Left ventricle myocardium inferior (tissue), 1 donor: ENCODE measurements at regions not wholly inside any gene's neighbourhood (a gene's known extent, or its start where the extent isn't known, plus 50 kb on each side); places are given as distances from the start of the nearest gene placed in this dataset.
A peak's percentile ranks its signal among the peaks of the same experiment; 100 is the strongest.
"Not testable (repeated sequence)": the region's sequence is repeated elsewhere in the genome, so short reads cannot be mapped to it uniquely, and the experiment has no call there.

Source experiments
- DNase-seq: peaks from one replicate; pipeline ENCODE4 v3.0.0-alpha.2; 2020
- H3K27ac ChIP-seq: fragments of 200-600 bp; replicated peaks from 2 replicates; pipeline ENCODE4 v1.8.0; 2021
- H3K27me3 ChIP-seq: fragments of 200-600 bp; 2 replicates; pipeline ENCODE4 v1.8.0; 2021; ENCODE audit warnings: low read depth
- H3K36me3 ChIP-seq: fragments of 200-600 bp; 2 replicates; pipeline ENCODE4 v1.8.0; 2021
- H3K4me1 ChIP-seq: fragments of 200-600 bp; 2 replicates; pipeline ENCODE4 v1.8.0; 2021
- H3K4me3 ChIP-seq: fragments of 200-600 bp; 2 replicates; pipeline ENCODE4 v1.8.0; 2021; ENCODE audit warnings: mild to moderate bottlenecking, moderate library complexity
- H3K9me3 ChIP-seq: fragments of 200-600 bp; replicated peaks from 2 replicates; pipeline ENCODE4 v1.8.0; 2021
- intact Hi-C: fragments of 100-400 bp; cut with micrococcal nuclease; formaldehyde crosslinking; loops from one replicate; pipeline ENCODE4 v1.11.0; 2022
- TF ChIP-seq, protein P1 (sequence below): fragments of 200-600 bp; IDR thresholded peaks from 2 replicates; pipeline ENCODE4 v1.8.0; 2021; ENCODE audit warnings: antibody characterized with exemption, mild to moderate bottlenecking, borderline replicate concordance
- donor health status: DM: no; HTN: yes; CAD: no; lungs with severe emphysema.

DNA sequence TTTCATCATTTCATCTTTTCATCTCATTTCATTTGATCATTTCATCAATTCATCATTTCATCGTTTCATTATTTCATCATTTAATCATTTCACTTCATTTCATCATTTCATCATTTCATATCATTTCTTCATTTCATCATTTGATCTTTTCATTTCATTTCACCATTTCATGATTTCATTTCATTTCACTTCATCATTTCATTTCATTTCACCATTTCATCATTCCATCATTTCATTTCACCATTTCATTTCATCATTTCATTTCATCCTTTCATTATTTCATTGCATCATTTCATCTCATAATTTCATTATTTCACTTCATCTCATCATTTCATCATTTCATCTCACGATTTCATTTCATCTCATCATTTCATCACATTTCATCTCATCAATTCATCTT is 127.8 kb downstream of the ANKRD30BL start:
- TF ChIP-seq, protein P1, sequence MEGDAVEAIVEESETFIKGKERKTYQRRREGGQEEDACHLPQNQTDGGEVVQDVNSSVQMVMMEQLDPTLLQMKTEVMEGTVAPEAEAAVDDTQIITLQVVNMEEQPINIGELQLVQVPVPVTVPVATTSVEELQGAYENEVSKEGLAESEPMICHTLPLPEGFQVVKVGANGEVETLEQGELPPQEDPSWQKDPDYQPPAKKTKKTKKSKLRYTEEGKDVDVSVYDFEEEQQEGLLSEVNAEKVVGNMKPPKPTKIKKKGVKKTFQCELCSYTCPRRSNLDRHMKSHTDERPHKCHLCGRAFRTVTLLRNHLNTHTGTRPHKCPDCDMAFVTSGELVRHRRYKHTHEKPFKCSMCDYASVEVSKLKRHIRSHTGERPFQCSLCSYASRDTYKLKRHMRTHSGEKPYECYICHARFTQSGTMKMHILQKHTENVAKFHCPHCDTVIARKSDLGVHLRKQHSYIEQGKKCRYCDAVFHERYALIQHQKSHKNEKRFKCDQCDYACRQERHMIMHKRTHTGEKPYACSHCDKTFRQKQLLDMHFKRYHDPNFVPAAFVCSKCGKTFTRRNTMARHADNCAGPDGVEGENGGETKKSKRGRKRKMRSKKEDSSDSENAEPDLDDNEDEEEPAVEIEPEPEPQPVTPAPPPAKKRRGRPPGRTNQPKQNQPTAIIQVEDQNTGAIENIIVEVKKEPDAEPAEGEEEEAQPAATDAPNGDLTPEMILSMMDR = no peak
- intact Hi-C loops = no loop called here

DNA sequence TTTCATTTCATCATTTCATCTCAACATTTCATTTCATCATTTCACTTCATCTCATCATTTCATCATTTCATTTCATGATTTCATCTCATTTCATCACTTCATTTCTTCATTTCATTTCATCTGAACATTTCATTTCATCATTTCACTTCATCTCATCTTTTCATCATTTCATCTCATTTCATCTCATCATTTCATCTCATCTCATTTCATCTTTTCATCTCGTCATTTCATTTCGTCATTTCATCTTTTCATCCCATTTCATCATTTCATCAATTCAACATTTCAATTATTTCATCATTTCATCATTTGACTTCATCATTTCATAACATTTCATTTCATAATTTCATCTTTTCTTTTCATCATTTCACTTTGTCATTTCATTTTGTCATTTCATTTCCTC is 128.4 kb downstream of the ANKRD30BL start:
- intact Hi-C loops = no loop called here
- no peaks in the 10 kb centered on the region for H3K36me3 ChIP-seq
- TF ChIP-seq, protein P1 = no peak
- H3K4me1 ChIP-seq = peaks cover 9% of the 10 kb centered on the region
- H3K9me3 ChIP-seq = peaks cover 24% of the 10 kb centered on the region
- no peak overlapping the region for H3K4me3 ChIP-seq
- DNase-seq = no peak
- H3K27ac ChIP-seq = no peak overlapping the region
- H3K27me3 ChIP-seq = peaks cover 19% of the 10 kb centered on the region

More for the DNA sequence above, 127.8 kb downstream of the ANKRD30BL start:
- DNase-seq = no peak
- Histone ChIP-seq H3K4me1 (peaks cover 14% of the 10 kb centered on the region), H3K9me3 (peaks cover 24% of the 10 kb centered on the region), H3K27ac (no peak overlapping the region), H3K27me3 (peaks cover 25% of the 10 kb centered on the region), H3K36me3 (no peaks in the 10 kb centered on the region), H3K4me3 (no peak overlapping the region)

DNA sequence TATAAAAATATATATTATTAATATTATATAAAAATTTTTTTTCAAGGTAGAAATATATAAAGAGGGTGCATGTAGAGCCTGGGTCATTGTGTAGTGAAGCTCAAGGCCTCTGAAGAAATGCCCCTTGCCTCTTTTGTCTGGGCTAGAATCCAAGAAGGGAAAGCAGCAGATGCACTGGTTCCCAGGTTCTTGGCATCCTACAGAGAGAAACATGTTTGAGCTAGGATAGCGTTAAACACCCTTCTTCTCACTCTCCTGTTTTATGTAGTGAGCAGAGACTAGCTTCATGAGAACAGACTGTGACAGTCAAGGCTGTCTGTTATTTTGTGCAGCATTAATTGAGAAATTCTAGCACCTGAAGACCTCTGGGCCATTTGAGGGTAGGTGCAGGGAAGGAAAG is 149.7 kb downstream of the ANKRD30BL start:
- peaks cover 49% of the 10 kb centered on the region for H3K27me3 ChIP-seq
- H3K36me3 ChIP-seq, DNase-seq, H3K27ac ChIP-seq, H3K4me3 ChIP-seq, H3K9me3 ChIP-seq, H3K4me1 ChIP-seq, intact Hi-C loops: not testable (repeated sequence)

DNA sequence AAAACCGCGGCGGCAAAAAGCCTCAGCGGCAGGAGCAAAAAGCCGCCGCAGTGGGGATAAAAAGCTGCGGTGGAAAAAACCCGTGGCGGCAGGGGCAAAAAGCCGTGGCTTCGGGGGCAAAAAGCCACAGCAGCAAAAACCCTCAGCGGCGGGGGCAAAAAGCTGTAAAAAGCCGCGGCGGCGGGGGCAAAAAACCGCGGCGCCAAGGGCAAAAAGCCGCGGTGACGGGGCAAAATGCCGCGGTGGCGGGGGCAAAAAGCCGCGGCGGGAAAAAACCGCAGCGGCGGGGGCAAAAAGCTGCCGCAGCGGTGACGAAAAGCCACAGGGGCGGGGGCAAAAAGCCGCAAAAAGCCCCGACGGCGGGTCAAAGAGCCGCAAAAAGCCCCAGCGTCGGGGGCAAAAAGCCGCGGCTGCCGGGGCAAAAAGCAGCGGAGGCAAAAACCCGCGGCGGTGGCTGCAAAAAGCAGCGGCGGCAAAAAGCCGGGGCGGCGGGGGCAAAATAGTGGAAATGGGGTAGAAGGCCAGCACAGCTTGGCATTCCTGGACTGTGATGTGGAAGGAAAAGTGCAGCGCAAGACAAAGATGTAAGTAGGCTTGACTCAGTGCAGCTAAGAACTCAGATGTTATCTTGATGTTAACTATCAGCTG is 151.8 kb downstream of the ANKRD30BL start:
- Histone ChIP-seq H3K36me3 (no peaks in the 10 kb centered on the region), H3K4me1 (peaks cover 8% of the 10 kb centered on the region), H3K9me3 (peaks cover 4% of the 10 kb centered on the region), H3K4me3 (peak overlapping the region; percentile 55), H3K27ac (no peak overlapping the region), H3K27me3 (peaks cover 51% of the 10 kb centered on the region)
- TF ChIP-seq, protein P1 = no peak
- intact Hi-C loops = no loop called here
- no peak for DNase-seq

DNA sequence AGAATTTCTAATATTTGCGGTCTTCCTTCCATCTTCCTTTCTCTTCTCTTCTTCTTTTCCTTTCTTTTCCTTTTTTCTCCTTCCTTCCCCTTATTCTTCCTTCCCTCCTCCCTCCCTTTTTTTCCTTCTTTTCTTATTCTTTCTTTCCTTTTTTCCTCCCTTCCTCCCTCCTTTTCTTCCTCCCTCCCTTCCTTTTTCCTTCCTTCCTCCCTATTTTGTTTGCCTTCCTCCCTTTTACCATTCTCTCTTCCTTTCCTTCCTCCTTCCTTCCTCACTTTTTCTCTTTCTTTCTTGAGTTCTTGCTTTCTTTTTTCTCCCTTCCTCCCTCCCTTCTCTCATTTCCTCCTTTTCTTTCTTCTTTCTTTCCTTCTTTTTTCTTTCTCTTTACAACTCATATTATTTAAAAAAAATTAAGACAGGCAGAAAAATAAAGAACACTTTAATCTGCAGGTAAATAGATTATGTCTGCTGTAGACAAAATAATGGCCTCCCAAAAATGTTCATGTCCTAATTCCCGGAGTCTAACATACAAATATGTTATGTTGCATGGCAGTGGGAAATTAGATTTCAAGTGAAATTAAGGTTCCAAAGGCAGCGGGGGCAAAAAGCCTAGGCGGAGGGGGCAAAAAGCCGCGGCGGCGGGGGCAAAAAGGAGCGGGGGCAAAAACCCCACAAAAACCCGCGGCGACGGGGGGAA is 152.4 kb downstream of the ANKRD30BL start:
- H3K27me3 ChIP-seq = peaks cover 51% of the 10 kb centered on the region
- TF ChIP-seq, protein P1 = no peak
- H3K27ac ChIP-seq = no peak overlapping the region
- no peaks in the 10 kb centered on the region for H3K36me3 ChIP-seq
- no peak for DNase-seq
- intact Hi-C loops = no loop called here
- H3K4me1 ChIP-seq = peaks cover 8% of the 10 kb centered on the region
- peaks cover 7% of the 10 kb centered on the region for H3K9me3 ChIP-seq
- peak overlapping the region; percentile 55 for H3K4me3 ChIP-seq

DNA sequence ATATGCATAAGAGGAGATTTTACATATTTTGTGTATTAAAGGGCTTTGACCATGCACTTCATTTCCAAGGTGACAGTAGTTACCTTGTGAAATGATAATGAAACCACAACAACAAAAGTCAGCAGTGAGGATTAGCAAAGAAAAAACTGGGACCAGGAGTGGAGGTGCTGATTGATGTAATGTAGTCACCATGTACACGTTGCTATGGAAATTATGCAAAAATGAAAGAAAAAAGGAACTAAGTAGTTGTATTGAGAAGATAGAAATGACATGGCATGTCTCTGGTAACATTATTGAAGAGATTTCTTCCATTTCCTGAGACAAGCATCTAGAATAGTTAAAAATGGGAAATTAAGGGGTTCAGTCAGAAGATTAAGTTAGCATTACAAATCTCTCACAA is 171.0 kb downstream of the ANKRD30BL start:
- intact Hi-C loops, H3K4me1 ChIP-seq, H3K27me3 ChIP-seq, H3K9me3 ChIP-seq, H3K27ac ChIP-seq, H3K36me3 ChIP-seq, DNase-seq, H3K4me3 ChIP-seq: not testable (repeated sequence)

DNA sequence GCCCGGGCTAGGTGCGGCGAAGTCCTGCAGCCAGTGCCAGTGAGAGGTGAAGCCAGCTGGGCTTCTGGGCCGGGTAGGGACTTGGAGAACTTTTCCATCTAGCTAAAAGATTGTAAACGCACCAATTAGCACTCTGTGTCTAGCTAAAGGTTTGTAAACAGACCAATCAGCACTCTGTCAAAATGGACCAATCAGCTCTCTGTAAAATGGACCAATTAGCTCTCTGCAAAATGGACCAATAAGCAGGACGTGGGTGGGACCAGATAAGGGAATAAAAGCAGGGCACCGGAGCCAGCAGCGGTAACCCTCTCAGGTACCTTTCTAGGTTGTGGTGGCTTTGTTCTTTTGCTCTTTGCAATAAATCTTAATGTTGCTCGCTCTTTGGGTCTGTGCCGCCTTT is 195.1 kb downstream of the ANKRD30BL start:
- H3K4me1 ChIP-seq, DNase-seq, H3K36me3 ChIP-seq, H3K27ac ChIP-seq, intact Hi-C loops, H3K9me3 ChIP-seq, H3K4me3 ChIP-seq, H3K27me3 ChIP-seq: not testable (repeated sequence)
